Activated naive CD8-positive, alpha-beta T cell treated with anti-CD3 and anti-CD28 coated beads, Interleukin-2, amount 50 U/mL, for 24 hours (primary cell): ENCODE measurements at regions not wholly inside any gene's neighbourhood (a gene's known extent, or its start where the extent isn't known, plus 50 kb on each side); places are given as distances from the start of the nearest gene placed in this dataset.
"Not testable (repeated sequence)": the region's sequence is repeated elsewhere in the genome, so short reads cannot be mapped to it uniquely, and the experiment has no call there.

Experiments
- ATAC-seq: fragments of 150-1000 bp; cut with Tn5 transposase; one replicate; pipeline ENCODE4 v1.10.0; 2021
- DNase-seq: peaks from one replicate; pipeline ENCODE4 v3.0.0; 2021
- H3K27ac Mint-ChIP-seq: one replicate; pipeline ENCODE4 v1.8.0; 2021; ENCODE audit warnings: mild to moderate bottlenecking, mixed read lengths
- H3K27me3 Mint-ChIP-seq: one replicate; pipeline ENCODE4 v1.8.0; 2021; ENCODE audit warnings: mixed read lengths
- H3K36me3 Mint-ChIP-seq: one replicate; pipeline ENCODE4 v1.8.0; 2021; ENCODE audit warnings: low read depth, mixed read lengths
- H3K4me1 Mint-ChIP-seq: one replicate; pipeline ENCODE4 v1.8.0; 2021; ENCODE audit warnings: mixed read lengths
- H3K4me3 Mint-ChIP-seq: one replicate; pipeline ENCODE4 v1.8.0; 2021; ENCODE audit warnings: mild to moderate bottlenecking, moderate library complexity, mixed read lengths
- H3K9me3 Mint-ChIP-seq: one replicate; pipeline ENCODE4 v1.8.0; 2021; ENCODE audit warnings: mixed read lengths

GRCh38 chr5:40141418-40141817, 538.3 kb upstream of the PTGER4 start:
- ATAC-seq (no peak), DNase-seq (no peak)
- H3K36me3 Mint-ChIP-seq = no peaks in the 10 kb centered on the region
- H3K9me3 Mint-ChIP-seq = peaks cover 5% of the 10 kb centered on the region
- no peak overlapping the region for H3K27ac Mint-ChIP-seq
- H3K4me1 Mint-ChIP-seq = peaks cover 3% of the 10 kb centered on the region
- H3K4me3 Mint-ChIP-seq = no peak overlapping the region
- H3K27me3 Mint-ChIP-seq = peaks cover 4% of the 10 kb centered on the region

- DNase-seq (no peak), ATAC-seq (no peak)
- Mint-ChIP-seq H3K4me1 (no peaks in the 10 kb centered on the region), H3K9me3 (no peaks in the 10 kb centered on the region), H3K4me3 (no peak overlapping the region), H3K27ac (no peak overlapping the region), H3K36me3 (no peaks in the 10 kb centered on the region), H3K27me3 (peaks cover 5% of the 10 kb centered on the region)
Measured at GRCh38 chr5:40137223-40137622, 542.5 kb upstream of the PTGER4 start.

GRCh38 chr5:40134883-40135520, 544.7 kb upstream of the PTGER4 start:
- no peak for DNase-seq
- Mint-ChIP-seq H3K36me3 (no peaks in the 10 kb centered on the region), H3K9me3 (peaks cover under 1% of the 10 kb centered on the region), H3K27ac (no peak overlapping the region), H3K4me3 (no peak overlapping the region), H3K27me3 (peaks cover 5% of the 10 kb centered on the region), H3K4me1 (no peaks in the 10 kb centered on the region)
- ATAC-seq = no peak

- Mint-ChIP-seq H3K27me3 (peaks cover 4% of the 10 kb centered on the region), H3K9me3 (peaks cover 48% of the 10 kb centered on the region), H3K27ac (no peak overlapping the region), H3K4me3 (no peak overlapping the region), H3K4me1 (peaks cover 14% of the 10 kb centered on the region), H3K36me3 (peaks cover 10% of the 10 kb centered on the region)
- no peak for DNase-seq
- ATAC-seq = no peak
Measured at GRCh38 chr5:40124367-40124766, 555.3 kb upstream of the PTGER4 start.

- no peak for DNase-seq
- no peak for ATAC-seq
- H3K27ac Mint-ChIP-seq = no peak overlapping the region
- H3K36me3 Mint-ChIP-seq = peaks cover 10% of the 10 kb centered on the region
- peaks cover 37% of the 10 kb centered on the region for H3K9me3 Mint-ChIP-seq
- H3K4me1 Mint-ChIP-seq = no peaks in the 10 kb centered on the region
- H3K4me3 Mint-ChIP-seq = no peak overlapping the region
- peaks cover 4% of the 10 kb centered on the region for H3K27me3 Mint-ChIP-seq
Measured at GRCh38 chr5:40121236-40121635, 558.5 kb upstream of the PTGER4 start.

GRCh38 chr5:40112875-40113274, 566.8 kb upstream of the PTGER4 start:
- H3K27ac Mint-ChIP-seq = no peak overlapping the region
- DNase-seq (no peak), ATAC-seq (no peak)
- no peaks in the 10 kb centered on the region for H3K27me3 Mint-ChIP-seq
- H3K4me1 Mint-ChIP-seq = no peaks in the 10 kb centered on the region
- H3K9me3 Mint-ChIP-seq = no peaks in the 10 kb centered on the region
- H3K36me3 Mint-ChIP-seq = no peaks in the 10 kb centered on the region
- no peak overlapping the region for H3K4me3 Mint-ChIP-seq

- not testable (repeated sequence) for H3K36me3 Mint-ChIP-seq, H3K27me3 Mint-ChIP-seq, H3K4me1 Mint-ChIP-seq, H3K27ac Mint-ChIP-seq, ATAC-seq, H3K9me3 Mint-ChIP-seq, DNase-seq, H3K4me3 Mint-ChIP-seq
Measured at GRCh38 chr5:40111036-40111435, 568.7 kb upstream of the PTGER4 start.

GRCh38 chr5:40108764-40109390, 570.8 kb upstream of the PTGER4 start:
- not testable (repeated sequence) for H3K27ac Mint-ChIP-seq, H3K27me3 Mint-ChIP-seq
- H3K9me3 Mint-ChIP-seq = peaks cover 11% of the 10 kb centered on the region

GRCh38 chr5:40107786-40108185, 571.9 kb upstream of the PTGER4 start:
- H3K36me3 Mint-ChIP-seq, H3K4me3 Mint-ChIP-seq, ATAC-seq, H3K27me3 Mint-ChIP-seq, H3K27ac Mint-ChIP-seq, H3K4me1 Mint-ChIP-seq, DNase-seq: not testable (repeated sequence)
- H3K9me3 Mint-ChIP-seq = peaks cover 21% of the 10 kb centered on the region

More at GRCh38 chr5:40108764-40109390, 570.8 kb upstream of the PTGER4 start:
- H3K36me3 Mint-ChIP-seq, H3K4me1 Mint-ChIP-seq, DNase-seq, ATAC-seq, H3K4me3 Mint-ChIP-seq: not testable (repeated sequence)

- H3K4me1 Mint-ChIP-seq = no peaks in the 10 kb centered on the region
- ATAC-seq (no peak), DNase-seq (no peak)
- peaks cover 26% of the 10 kb centered on the region for H3K9me3 Mint-ChIP-seq
- H3K4me3 Mint-ChIP-seq = no peak overlapping the region
- H3K36me3 Mint-ChIP-seq = no peaks in the 10 kb centered on the region
- H3K27me3 Mint-ChIP-seq = no peaks in the 10 kb centered on the region
- no peak overlapping the region for H3K27ac Mint-ChIP-seq
Measured at GRCh38 chr5:40106847-40107246, 572.9 kb upstream of the PTGER4 start.

- peaks cover 10% of the 10 kb centered on the region for H3K27me3 Mint-ChIP-seq
- H3K27ac Mint-ChIP-seq = no peak overlapping the region
- H3K4me1 Mint-ChIP-seq = no peaks in the 10 kb centered on the region
- DNase-seq (no peak), ATAC-seq (no peak)
- H3K4me3 Mint-ChIP-seq = no peak overlapping the region
- peaks cover 14% of the 10 kb centered on the region for H3K9me3 Mint-ChIP-seq
- H3K36me3 Mint-ChIP-seq = no peaks in the 10 kb centered on the region
Measured at GRCh38 chr5:40098313-40098712, 581.4 kb upstream of the PTGER4 start.

GRCh38 chr5:40093550-40093949, 586.2 kb upstream of the PTGER4 start:
- Mint-ChIP-seq H3K4me3 (no peak overlapping the region), H3K27ac (no peak overlapping the region), H3K36me3 (peaks cover 6% of the 10 kb centered on the region), H3K27me3 (peaks cover 5% of the 10 kb centered on the region), H3K9me3 (peaks cover 23% of the 10 kb centered on the region), H3K4me1 (no peaks in the 10 kb centered on the region)
- no peak for ATAC-seq
- DNase-seq = no peak

- H3K36me3 Mint-ChIP-seq = peaks cover 6% of the 10 kb centered on the region
- DNase-seq (no peak), ATAC-seq (no peak)
- no peaks in the 10 kb centered on the region for H3K27me3 Mint-ChIP-seq
- H3K4me3 Mint-ChIP-seq = no peak overlapping the region
- H3K27ac Mint-ChIP-seq = no peak overlapping the region
- H3K9me3 Mint-ChIP-seq = peaks cover 28% of the 10 kb centered on the region
- no peaks in the 10 kb centered on the region for H3K4me1 Mint-ChIP-seq
Measured at GRCh38 chr5:40089269-40089668, 590.4 kb upstream of the PTGER4 start.

- H3K4me3 Mint-ChIP-seq = no peak overlapping the region
- H3K36me3 Mint-ChIP-seq = no peaks in the 10 kb centered on the region
- no peaks in the 10 kb centered on the region for H3K4me1 Mint-ChIP-seq
- H3K27me3 Mint-ChIP-seq = peaks cover 8% of the 10 kb centered on the region
- ATAC-seq = no peak
- H3K27ac Mint-ChIP-seq = no peak overlapping the region
- DNase-seq = no peak
- peaks cover 13% of the 10 kb centered on the region for H3K9me3 Mint-ChIP-seq
Measured at GRCh38 chr5:40084614-40085013, 595.1 kb upstream of the PTGER4 start.

- no peak overlapping the region for H3K4me3 Mint-ChIP-seq
- peaks cover 20% of the 10 kb centered on the region for H3K27me3 Mint-ChIP-seq
- ATAC-seq (no peak), DNase-seq (no peak)
- peaks cover 9% of the 10 kb centered on the region for H3K9me3 Mint-ChIP-seq
- H3K27ac Mint-ChIP-seq = no peak overlapping the region
- no peaks in the 10 kb centered on the region for H3K4me1 Mint-ChIP-seq
- H3K36me3 Mint-ChIP-seq = no peaks in the 10 kb centered on the region
Measured at GRCh38 chr5:40082313-40082712, 597.4 kb upstream of the PTGER4 start.
